ENCODE measurements at regions not wholly inside any gene's neighbourhood (a gene's known extent, or its start where the extent isn't known, plus 50 kb on each side); places are given as distances from the start of the nearest gene placed in this dataset.
"Not testable (repeated sequence)": the region's sequence is repeated elsewhere in the genome, so short reads cannot be mapped to it uniquely, and the experiment has no call there.

DNA sequence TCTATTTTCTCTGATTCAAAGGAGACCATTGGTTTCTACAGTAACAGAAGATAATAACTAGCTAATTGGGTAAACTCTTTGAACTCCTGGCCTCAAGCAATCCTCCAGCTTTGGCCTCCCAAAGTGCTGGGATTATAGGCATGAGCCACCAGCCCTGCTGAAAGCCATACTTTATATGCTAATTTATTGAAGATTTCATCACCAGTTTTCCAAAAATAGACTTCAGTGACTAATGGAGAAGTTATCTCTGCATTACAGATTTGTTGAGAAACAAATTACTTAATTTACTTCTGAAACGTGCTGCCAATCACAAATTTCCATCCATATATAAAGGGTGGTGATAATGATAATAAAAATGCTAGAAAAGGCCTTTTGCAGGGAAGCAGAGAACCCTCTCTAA lies 1758.1 kb upstream of the SEL1L start:
- no peaks in the 10 kb centered on the region for H3K36me3 Mint-ChIP-seq
- no peak overlapping the region for H3K4me3 Mint-ChIP-seq
- ATAC-seq (no peak), DNase-seq (no peak)
- no peak overlapping the region for H3K27ac Mint-ChIP-seq
- CTCF ChIA-PET: no interaction called here
- H3K4me1 Mint-ChIP-seq: no peaks in the 10 kb centered on the region
- H3K9me3 Mint-ChIP-seq (ENCODE audit: low read depth): peaks cover 17% of the 10 kb centered on the region
- no peaks in the 10 kb centered on the region for H3K27me3 Mint-ChIP-seq

GRCh38 chr14:83294941-83295340 lies 1761.3 kb upstream of the SEL1L start:
- Mint-ChIP-seq H3K27ac (no peak overlapping the region), H3K27me3 (no peaks in the 10 kb centered on the region), H3K4me1 (no peaks in the 10 kb centered on the region), H3K4me3 (no peak overlapping the region), H3K9me3 (ENCODE audit: low read depth) (peaks cover 17% of the 10 kb centered on the region), H3K36me3 (no peaks in the 10 kb centered on the region)
- no peak for ATAC-seq
- CTCF ChIA-PET: no interaction called here
- DNase-seq: no peak

DNA sequence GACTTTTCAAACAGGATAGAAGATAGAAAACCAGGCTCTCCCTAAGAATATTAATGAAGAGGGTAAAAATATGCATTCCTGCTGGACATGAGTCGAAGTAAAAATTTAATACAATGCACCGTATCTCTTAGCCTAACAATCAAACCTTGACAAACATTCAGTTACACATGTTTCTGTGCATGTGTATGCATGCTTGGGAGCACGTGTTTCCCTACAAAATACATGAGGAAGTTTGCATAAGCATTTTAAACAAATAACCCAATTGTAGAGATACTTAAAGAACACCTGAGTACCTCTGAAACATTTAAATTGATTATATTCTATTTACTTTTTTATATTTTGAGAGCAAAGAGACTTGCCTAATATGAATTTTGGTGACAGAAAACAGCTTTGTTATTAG lies 1763.7 kb upstream of the SEL1L start:
- no peak overlapping the region for H3K27ac Mint-ChIP-seq
- CTCF ChIA-PET: no interaction called here
- peaks cover 17% of the 10 kb centered on the region for H3K9me3 Mint-ChIP-seq (ENCODE audit: low read depth)
- H3K4me3 Mint-ChIP-seq: no peak overlapping the region
- no peaks in the 10 kb centered on the region for H3K27me3 Mint-ChIP-seq
- H3K4me1 Mint-ChIP-seq: no peaks in the 10 kb centered on the region
- H3K36me3 Mint-ChIP-seq: no peaks in the 10 kb centered on the region
- DNase-seq (no peak), ATAC-seq (no peak)

- H3K4me1 Mint-ChIP-seq, H3K27ac Mint-ChIP-seq, H3K36me3 Mint-ChIP-seq, H3K27me3 Mint-ChIP-seq, H3K4me3 Mint-ChIP-seq, DNase-seq, ATAC-seq, CTCF ChIA-PET: not testable (repeated sequence)
- H3K9me3 Mint-ChIP-seq (ENCODE audit: low read depth): peaks cover 17% of the 10 kb centered on the region
These were observed 1764.4 kb upstream of the SEL1L start for GRCh38 chr14:83298016-83298415.

DNA sequence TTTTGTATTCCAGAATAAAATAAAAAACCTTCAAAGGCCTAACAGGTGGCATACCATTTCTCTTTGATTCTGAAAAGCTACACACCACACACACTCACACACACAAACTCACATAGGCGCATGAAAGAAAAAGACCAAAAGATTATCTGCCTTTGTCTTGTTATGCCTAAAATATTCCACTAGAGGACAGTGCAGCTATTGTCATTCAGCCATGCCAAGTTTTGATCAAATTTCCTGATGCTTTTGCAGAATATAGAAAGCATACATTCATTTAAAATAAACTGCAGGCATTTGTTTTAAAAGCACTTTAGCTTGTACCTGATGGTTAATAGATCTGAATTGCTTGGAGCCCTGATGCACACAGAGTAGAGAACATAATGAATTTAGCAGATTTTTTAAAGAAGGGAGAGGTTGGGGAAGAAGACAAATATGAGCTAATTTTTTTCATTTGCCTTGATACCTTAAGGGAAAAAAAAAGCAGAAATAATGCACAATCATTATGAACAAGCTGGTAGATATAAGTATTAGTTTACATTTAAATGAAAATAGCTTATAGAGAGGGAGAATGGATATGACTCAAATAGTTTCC lies 1766.9 kb upstream of the SEL1L start:
- DNase-seq (no peak), ATAC-seq (no peak)
- no peaks in the 10 kb centered on the region for H3K4me1 Mint-ChIP-seq
- H3K9me3 Mint-ChIP-seq (ENCODE audit: low read depth): peaks cover 6% of the 10 kb centered on the region
- CTCF ChIA-PET: no interaction called here
- no peak overlapping the region for H3K4me3 Mint-ChIP-seq
- H3K27ac Mint-ChIP-seq: no peak overlapping the region
- no peaks in the 10 kb centered on the region for H3K27me3 Mint-ChIP-seq
- H3K36me3 Mint-ChIP-seq: no peaks in the 10 kb centered on the region

DNA sequence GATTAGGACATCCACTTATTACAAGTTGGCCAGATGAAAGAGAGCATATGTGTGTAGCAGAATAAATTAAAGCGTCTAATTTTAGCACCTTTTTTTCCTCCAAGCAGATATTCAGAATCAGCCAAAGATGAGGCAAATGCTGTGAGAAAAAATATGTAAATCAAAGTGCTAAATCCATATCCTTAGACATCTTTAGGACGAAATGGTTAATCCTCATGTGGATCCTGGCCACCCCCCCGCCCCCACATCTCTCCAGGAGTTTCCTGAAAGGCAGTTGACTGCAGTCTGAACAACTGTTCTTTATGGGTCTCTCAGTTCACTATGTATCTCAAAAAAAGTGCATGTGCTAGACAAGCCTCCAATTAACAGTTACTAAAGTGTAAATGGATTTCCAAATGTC lies 1768.1 kb upstream of the SEL1L start:
- H3K27ac Mint-ChIP-seq: no peak overlapping the region
- no peak for ATAC-seq
- CTCF ChIA-PET: no interaction called here
- no peaks in the 10 kb centered on the region for H3K36me3 Mint-ChIP-seq
- no peaks in the 10 kb centered on the region for H3K27me3 Mint-ChIP-seq
- no peaks in the 10 kb centered on the region for H3K4me1 Mint-ChIP-seq
- H3K4me3 Mint-ChIP-seq: no peak overlapping the region
- no peak for DNase-seq
- H3K9me3 Mint-ChIP-seq (ENCODE audit: low read depth): peaks cover 8% of the 10 kb centered on the region

- Mint-ChIP-seq H3K9me3 (ENCODE audit: low read depth) (peaks cover 8% of the 10 kb centered on the region), H3K36me3 (no peaks in the 10 kb centered on the region), H3K27ac (no peak overlapping the region), H3K27me3 (no peaks in the 10 kb centered on the region), H3K4me3 (no peak overlapping the region), H3K4me1 (no peaks in the 10 kb centered on the region)
- no peak for ATAC-seq
- CTCF ChIA-PET: no interaction called here
- DNase-seq: no peak
These were observed 1775.6 kb upstream of the SEL1L start for GRCh38 chr14:83309211-83309610.

GRCh38 chr14:83309833-83310232 lies 1776.2 kb upstream of the SEL1L start:
- Mint-ChIP-seq H3K27ac (no peak overlapping the region), H3K9me3 (ENCODE audit: low read depth) (peaks cover 8% of the 10 kb centered on the region), H3K27me3 (no peaks in the 10 kb centered on the region), H3K4me1 (no peaks in the 10 kb centered on the region), H3K4me3 (no peak overlapping the region), H3K36me3 (no peaks in the 10 kb centered on the region)
- DNase-seq (no peak), ATAC-seq (no peak)
- CTCF ChIA-PET: no interaction called here

DNA sequence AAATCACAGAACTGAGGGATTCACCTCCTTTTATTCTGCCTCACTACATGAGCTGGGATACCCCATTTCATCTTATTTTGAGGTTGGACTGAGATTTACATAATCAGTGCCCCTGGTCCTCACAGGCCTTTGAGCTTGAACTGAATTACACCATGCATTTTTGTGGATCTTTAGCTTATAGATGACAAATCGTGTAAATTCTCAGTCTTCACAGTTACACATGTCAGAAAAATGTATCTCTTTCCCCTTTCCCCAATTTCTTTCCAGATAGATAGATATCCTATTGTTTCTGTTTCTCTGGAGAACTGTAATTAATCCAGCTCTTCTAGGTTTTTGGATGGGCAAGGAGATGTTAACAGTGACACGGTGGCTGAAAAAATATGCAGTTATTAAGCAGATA lies 1778.9 kb upstream of the SEL1L start:
- Mint-ChIP-seq H3K4me3 (no peak overlapping the region), H3K9me3 (ENCODE audit: low read depth) (peaks cover 6% of the 10 kb centered on the region), H3K27me3 (no peaks in the 10 kb centered on the region), H3K36me3 (no peaks in the 10 kb centered on the region), H3K4me1 (no peaks in the 10 kb centered on the region), H3K27ac (no peak overlapping the region)
- CTCF ChIA-PET: no interaction called here
- DNase-seq: no peak
- ATAC-seq: no peak

DNA sequence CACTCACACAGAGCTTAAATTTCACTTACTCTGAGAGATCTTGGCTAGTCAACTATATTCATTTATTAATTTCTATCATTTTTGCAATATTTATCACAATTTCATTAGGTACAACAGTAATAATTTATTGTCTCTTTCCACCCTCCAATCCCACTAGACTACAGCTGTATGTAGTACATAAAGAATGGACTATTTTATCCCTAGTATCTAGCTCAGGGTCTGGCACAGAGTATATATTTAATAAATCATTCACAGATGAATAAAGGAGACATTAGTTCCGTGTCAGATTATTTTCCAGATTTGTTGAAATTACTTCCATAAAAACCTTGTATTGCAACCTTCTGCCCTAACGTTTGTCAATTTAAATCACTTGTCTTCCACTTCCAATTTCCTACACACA lies 1781.1 kb upstream of the SEL1L start:
- Mint-ChIP-seq H3K27ac (no peak overlapping the region), H3K4me1 (no peaks in the 10 kb centered on the region), H3K4me3 (no peak overlapping the region), H3K9me3 (ENCODE audit: low read depth) (peaks cover 6% of the 10 kb centered on the region), H3K27me3 (no peaks in the 10 kb centered on the region), H3K36me3 (no peaks in the 10 kb centered on the region)
- ATAC-seq (no peak), DNase-seq (no peak)
- CTCF ChIA-PET: no interaction called here

DNA sequence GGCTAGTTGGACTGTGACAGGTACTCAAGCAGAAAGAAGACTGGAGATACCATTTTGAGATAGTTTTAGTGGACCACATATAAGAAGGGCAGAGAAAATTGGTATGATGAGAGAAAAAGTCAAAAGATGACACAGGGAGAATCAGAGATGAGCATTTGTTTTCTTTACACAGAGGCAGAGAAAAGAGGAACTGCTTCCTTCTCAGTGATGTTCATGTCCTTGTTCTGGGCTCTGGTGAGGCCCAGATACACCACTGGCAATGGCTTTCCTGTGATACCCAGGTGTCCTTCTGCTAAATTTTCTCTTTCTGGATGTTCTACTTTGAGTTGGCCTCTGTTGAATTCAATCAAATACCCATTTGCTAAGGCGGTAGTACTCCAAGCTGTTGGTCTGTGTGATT lies 1782.7 kb upstream of the SEL1L start:
- Mint-ChIP-seq H3K27me3 (no peaks in the 10 kb centered on the region), H3K27ac (no peak overlapping the region), H3K9me3 (ENCODE audit: low read depth) (no peaks in the 10 kb centered on the region), H3K4me1 (no peaks in the 10 kb centered on the region), H3K4me3 (no peak overlapping the region), H3K36me3 (no peaks in the 10 kb centered on the region)
- CTCF ChIA-PET: no interaction called here
- DNase-seq: no peak
- ATAC-seq: no peak

GRCh38 chr14:83320837-83321236 lies 1787.2 kb upstream of the SEL1L start:
- Mint-ChIP-seq H3K36me3 (no peaks in the 10 kb centered on the region), H3K9me3 (ENCODE audit: low read depth) (peaks cover 2% of the 10 kb centered on the region), H3K27me3 (no peaks in the 10 kb centered on the region), H3K4me1 (no peaks in the 10 kb centered on the region), H3K27ac (no peak overlapping the region), H3K4me3 (no peak overlapping the region)
- DNase-seq (no peak), ATAC-seq (no peak)
- CTCF ChIA-PET: no interaction called here

DNA sequence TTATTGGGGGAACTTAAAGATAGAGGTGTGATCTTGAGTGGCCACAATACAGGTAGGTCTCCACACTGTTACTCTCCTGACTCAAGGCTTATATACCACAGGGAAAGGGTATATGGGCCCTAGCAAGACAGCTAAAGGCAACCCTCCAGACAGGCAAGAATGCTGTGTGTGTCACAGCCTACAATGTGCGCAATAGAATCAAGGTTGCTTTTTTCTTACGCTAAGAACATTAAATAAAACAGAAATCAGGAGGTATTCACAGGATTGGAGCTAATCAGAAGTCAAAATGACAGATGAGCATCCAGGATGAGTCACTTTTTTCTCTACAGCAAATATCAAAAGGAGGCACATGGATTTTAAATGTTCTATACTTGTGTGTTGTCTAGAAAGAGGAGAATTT lies 1797.9 kb upstream of the SEL1L start:
- Mint-ChIP-seq H3K9me3 (ENCODE audit: low read depth) (peaks cover 5% of the 10 kb centered on the region), H3K36me3 (no peaks in the 10 kb centered on the region), H3K4me3 (no peak overlapping the region), H3K27me3 (no peaks in the 10 kb centered on the region), H3K27ac (no peak overlapping the region), H3K4me1 (no peaks in the 10 kb centered on the region)
- CTCF ChIA-PET: no interaction called here
- DNase-seq (no peak), ATAC-seq (no peak)

DNA sequence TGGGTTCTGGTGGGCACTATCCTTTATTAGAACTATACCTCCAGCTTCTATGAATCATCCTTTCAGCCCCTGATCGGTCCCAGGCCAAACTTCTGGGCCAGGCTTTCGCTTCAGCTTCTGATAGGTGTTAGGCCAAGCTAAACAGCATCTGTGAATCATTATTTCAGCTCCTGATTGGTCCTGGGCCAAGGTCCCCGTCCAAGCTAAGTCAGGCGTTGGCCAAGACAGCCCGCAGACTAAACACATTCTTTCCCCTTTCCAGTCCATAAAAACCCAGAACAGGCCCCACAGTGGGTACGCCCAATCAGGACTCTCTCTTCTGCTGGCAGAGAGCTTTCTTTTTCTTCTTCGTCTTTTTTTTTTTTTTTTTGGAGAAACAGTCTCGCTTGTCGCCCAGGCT lies 1808.9 kb upstream of the SEL1L start:
- CTCF ChIA-PET: no interaction called here

DNA sequence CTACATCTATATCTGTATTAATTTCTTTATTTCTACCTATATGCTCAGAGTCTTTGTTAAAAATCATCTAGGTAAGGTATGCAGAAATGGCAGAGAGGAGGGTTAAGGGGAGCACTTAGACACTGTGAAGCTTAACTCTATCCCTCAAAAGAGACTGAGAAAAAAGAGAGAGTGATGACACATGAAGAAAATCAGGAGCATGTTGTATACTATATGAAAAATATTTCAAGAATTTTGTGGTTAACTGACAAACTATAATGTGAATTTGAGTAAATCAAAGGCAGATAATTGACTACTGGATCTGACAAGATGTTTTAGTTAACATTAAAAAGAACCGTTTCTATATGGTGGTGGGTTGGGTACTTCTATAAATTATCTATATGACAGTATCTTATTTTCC lies 1814.2 kb upstream of the SEL1L start:
- Mint-ChIP-seq H3K4me1 (no peaks in the 10 kb centered on the region), H3K27ac (no peak overlapping the region), H3K27me3 (no peaks in the 10 kb centered on the region), H3K36me3 (no peaks in the 10 kb centered on the region), H3K4me3 (no peak overlapping the region), H3K9me3 (ENCODE audit: low read depth) (peaks cover 11% of the 10 kb centered on the region)
- CTCF ChIA-PET: no interaction called here
- no peak for ATAC-seq
- no peak for DNase-seq

More for the DNA sequence above, 1808.9 kb upstream of the SEL1L start:
- DNase-seq: no peak
- ATAC-seq: no peak
- Mint-ChIP-seq H3K27ac (no peak overlapping the region), H3K27me3 (no peaks in the 10 kb centered on the region), H3K36me3 (no peaks in the 10 kb centered on the region), H3K4me3 (no peak overlapping the region), H3K4me1 (no peaks in the 10 kb centered on the region), H3K9me3 (ENCODE audit: low read depth) (peaks cover 14% of the 10 kb centered on the region)

Data from activated CD8-positive, alpha-beta memory T cell treated with anti-CD3 and anti-CD28 coated beads, Interleukin-2, amount 10 ng/mL, durations not matched to agents 7 days and 5 days (primary cell).